B cell (primary cell): ENCODE measurements at regions not wholly inside any gene's neighbourhood (a gene's known extent, or its start where the extent isn't known, plus 50 kb on each side); places are given as distances from the start of the nearest gene placed in this dataset.

Source experiments
- ATAC-seq: fragments of 200-7000 bp; cut with Tn5 transposase; one replicate; pipeline ENCODE4 v1.10.0; 2021; ENCODE audit warnings: low read depth, mild to moderate bottlenecking, moderate number of reproducible peaks, moderate library complexity
- CTCF ChIA-PET: fragments of 350-600 bp; sonication (Branson Sonifier 250); formaldehyde crosslinking; loops from one replicate; lab custom pipeline; 2021; ENCODE audit warnings: antibody characterized with exemption, inconsistent platforms; lab: Charles Lee
- POLR2A ChIA-PET: fragments of 350-600 bp; sonication (Branson Sonifier 250); formaldehyde crosslinking; loops from one replicate; lab custom pipeline; 2021; ENCODE audit warnings: antibody characterized with exemption; lab: Charles Lee
- DNase-seq: peaks from one replicate; pipeline ENCODE4 v3.0.0; 2013
- H2AFZ ChIP-seq: 2 replicates; pipeline ENCODE4 v1.6.1; 2012; ENCODE audit warnings: mild to moderate bottlenecking, low read depth, low read length; ENCODE audit not compliant: insufficient read depth, poor library complexity, severe bottlenecking
- H3K27ac ChIP-seq, 2 donors: 1 replicate in 1 of 2; 2 replicates in 1 of 2; pipeline ENCODE4 v1.5.1; 2012 to 2013; ENCODE audit warnings: low read length in 2 of 2, mild to moderate bottlenecking in 2 of 2, moderate library complexity in 1 of 2
- H3K27me3 ChIP-seq, 4 experiments: fragments of 200-600 bp in 1 of 4; sonication (generic) in 1 of 4; replicated peaks in 1 of 4; 1 replicate in 2 of 4; 2 replicates in 2 of 4; pipeline versions ENCODE4 v1.6.1 to v1.7.0; 2013 to 2016; ENCODE audit warnings: low read length in 3 of 4, mild to moderate bottlenecking in 2 of 4, mixed read lengths in 1 of 4, moderate library complexity in 1 of 4; ENCODE audit not compliant: insufficient read depth in 4 of 4, control insufficient read depth in 3 of 4; ENCODE audit errors: control extremely low read depth in 1 of 4
- H3K36me3 ChIP-seq, 2 experiments: replicated peaks in 1 of 2; 1 replicate in 1 of 2; 2 replicates in 1 of 2; pipeline versions ENCODE4 v1.6.1 to v1.7.1; 2013; ENCODE audit warnings: low read length in 1 of 2; ENCODE audit not compliant: insufficient read depth in 2 of 2, control insufficient read depth in 1 of 2; ENCODE audit errors: control extremely low read depth in 1 of 2, extremely low read depth in 1 of 2
- H3K4me1 ChIP-seq, 2 donors: fragments of 200-600 bp in 1 of 2; sonication (generic) in 1 of 2; 1 replicate in 1 of 2; 2 replicates in 1 of 2; pipeline versions ENCODE4 v1.5.1 to v1.6.1; 2013 to 2017; ENCODE audit warnings: low read length in 2 of 2; ENCODE audit not compliant: control insufficient read depth in 2 of 2, insufficient read depth in 2 of 2
- H3K4me2 ChIP-seq: replicated peaks from 2 replicates; pipeline ENCODE3; 2012; ENCODE audit warnings: mild to moderate bottlenecking, low read depth, low read length; ENCODE audit not compliant: poor library complexity, severe bottlenecking
- H3K4me3 ChIP-seq, 5 experiments: fragments of 200-600 bp in 1 of 5; sonication (generic) in 1 of 5; 1 replicate in 3 of 5; 2 replicates in 2 of 5; pipeline versions ENCODE4 v1.5.1 to v1.7.0; 2011 to 2016; ENCODE audit warnings: low read length in 4 of 5, mild to moderate bottlenecking in 4 of 5, low read depth in 2 of 5, control low read depth in 1 of 5, moderate library complexity in 1 of 5; ENCODE audit not compliant: insufficient read depth in 1 of 5; ENCODE audit errors: control extremely low read depth in 1 of 5, extremely low read depth in 1 of 5
- H3K79me2 ChIP-seq: fragments of 200-600 bp; sonication (generic); one replicate; pipeline ENCODE4 v1.6.0; 2016; ENCODE audit warnings: low read length; ENCODE audit not compliant: control insufficient read depth, insufficient read depth
- H3K9ac ChIP-seq: fragments of 200-600 bp; sonication (generic); 2 replicates; pipeline ENCODE4 v1.6.1; 2017; ENCODE audit warnings: mild to moderate bottlenecking, low read length, moderate library complexity
- H3K9me3 ChIP-seq, 3 donors: one replicate each; pipeline versions ENCODE4 v1.6.1 to v1.7.1; 2013; ENCODE audit warnings: low read length in 2 of 3; ENCODE audit not compliant: control insufficient read depth in 2 of 3, insufficient read depth in 1 of 3; ENCODE audit errors: control extremely low read depth in 1 of 3
- H4K20me1 ChIP-seq: 2 replicates; pipeline ENCODE4 v1.6.0; 2012; ENCODE audit warnings: mild to moderate bottlenecking, low read length; ENCODE audit not compliant: insufficient read depth, control insufficient read depth, poor library complexity, severe bottlenecking
- H3K27ac Mint-ChIP-seq: one replicate; pipeline ENCODE4 v1.8.0; 2021; ENCODE audit warnings: mixed read lengths
- H3K27me3 Mint-ChIP-seq: one replicate; pipeline ENCODE4 v1.8.0; 2021; ENCODE audit warnings: mixed read lengths
- H3K4me1 Mint-ChIP-seq: one replicate; pipeline ENCODE4 v1.8.0; 2021; ENCODE audit warnings: mixed read lengths
- H3K4me3 Mint-ChIP-seq: one replicate; pipeline ENCODE4 v1.8.0; 2021; ENCODE audit warnings: mixed read lengths
- H3K9me3 Mint-ChIP-seq: one replicate; pipeline ENCODE4 v1.8.0; 2022; ENCODE audit warnings: mixed read lengths; ENCODE audit not compliant: insufficient read depth
- EZH2 ChIP-seq: IDR thresholded peaks from 2 replicates; pipeline ENCODE4 v1.6.1; 2012; ENCODE audit warnings: borderline replicate concordance, low read depth, mild to moderate bottlenecking, moderate library complexity, low read length; ENCODE audit not compliant: insufficient read depth, poor library complexity, severe bottlenecking
- WGBS: methylation state at CpG from one replicate; pipeline ENCODE4 v1.1.5; 2013; ENCODE audit warnings: missing lambda C conversion rate; ENCODE audit not compliant: insufficient coverage; 5-methylcytosine and 5-hydroxymethylcytosine counted together
- intact Hi-C: fragments of 100-400 bp; cut with micrococcal nuclease; formaldehyde crosslinking; loops from one replicate; pipeline ENCODE4 v1.10.0; 2022
- TF ChIP-seq, protein P1 (sequence below): fragments of 200-600 bp; IDR thresholded peaks from one replicate; pipeline ENCODE4 v1.8.0; 2022; ENCODE audit warnings: antibody characterized with exemption, mild to moderate bottlenecking

DNA sequence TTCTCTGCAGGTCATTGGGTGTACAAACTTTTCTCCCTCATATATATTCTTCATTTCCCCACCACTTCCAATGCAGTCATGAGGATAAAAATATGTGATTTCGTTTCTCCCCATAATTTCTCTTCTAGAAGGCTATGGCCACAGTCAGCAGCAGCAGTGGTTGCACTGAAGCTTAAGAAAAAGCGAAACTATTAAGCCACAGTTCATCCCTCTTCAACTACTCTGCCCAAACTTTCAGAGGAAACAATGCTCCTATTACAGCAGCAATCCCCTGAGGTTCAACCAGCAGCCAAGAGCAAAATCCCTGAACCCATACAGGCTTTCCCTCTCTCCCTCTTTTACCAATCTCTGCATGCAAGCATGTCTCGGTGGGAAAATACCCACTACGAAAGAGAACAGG lies 298.6 kb downstream of the DHX15 start:
- no peak overlapping the region for H3K4me2 ChIP-seq
- peaks cover 0 to 5% (median 0%) of the 10 kb centered on the region in 3 donors for H3K9me3 ChIP-seq
- H2AFZ ChIP-seq, result no peak overlapping the region
- ChIA-PET CTCF (no interaction called here), POLR2A (no interaction called here)
- H3K27me3 Mint-ChIP-seq, result no peaks in the 10 kb centered on the region
- no peak for ATAC-seq
- no peak overlapping the region for H3K27ac Mint-ChIP-seq
- no peaks in the 10 kb centered on the region for H4K20me1 ChIP-seq
- no peak for DNase-seq
- H3K9me3 Mint-ChIP-seq, result peaks cover 8% of the 10 kb centered on the region
- no peak overlapping the region for H3K9ac ChIP-seq
- H3K36me3 ChIP-seq, result no peaks in the 10 kb centered on the region
- H3K27me3 ChIP-seq, result no peaks in the 10 kb centered on the region
- intact Hi-C loops, result no loop called here
- no peak overlapping the region for H3K4me3 ChIP-seq
- 91% methylated on average over 2 of the region's 4 CpGs for WGBS
- no peaks in the 10 kb centered on the region for H3K4me1 ChIP-seq
- H3K4me3 Mint-ChIP-seq, result no peak overlapping the region
- no peak overlapping the region for H3K27ac ChIP-seq
- H3K79me2 ChIP-seq, result no peaks in the 10 kb centered on the region
- TF ChIP-seq, protein P1, sequence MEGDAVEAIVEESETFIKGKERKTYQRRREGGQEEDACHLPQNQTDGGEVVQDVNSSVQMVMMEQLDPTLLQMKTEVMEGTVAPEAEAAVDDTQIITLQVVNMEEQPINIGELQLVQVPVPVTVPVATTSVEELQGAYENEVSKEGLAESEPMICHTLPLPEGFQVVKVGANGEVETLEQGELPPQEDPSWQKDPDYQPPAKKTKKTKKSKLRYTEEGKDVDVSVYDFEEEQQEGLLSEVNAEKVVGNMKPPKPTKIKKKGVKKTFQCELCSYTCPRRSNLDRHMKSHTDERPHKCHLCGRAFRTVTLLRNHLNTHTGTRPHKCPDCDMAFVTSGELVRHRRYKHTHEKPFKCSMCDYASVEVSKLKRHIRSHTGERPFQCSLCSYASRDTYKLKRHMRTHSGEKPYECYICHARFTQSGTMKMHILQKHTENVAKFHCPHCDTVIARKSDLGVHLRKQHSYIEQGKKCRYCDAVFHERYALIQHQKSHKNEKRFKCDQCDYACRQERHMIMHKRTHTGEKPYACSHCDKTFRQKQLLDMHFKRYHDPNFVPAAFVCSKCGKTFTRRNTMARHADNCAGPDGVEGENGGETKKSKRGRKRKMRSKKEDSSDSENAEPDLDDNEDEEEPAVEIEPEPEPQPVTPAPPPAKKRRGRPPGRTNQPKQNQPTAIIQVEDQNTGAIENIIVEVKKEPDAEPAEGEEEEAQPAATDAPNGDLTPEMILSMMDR, result no peak
- TF ChIP-seq EZH2, result no peak
- H3K4me1 Mint-ChIP-seq, result no peaks in the 10 kb centered on the region

DNA sequence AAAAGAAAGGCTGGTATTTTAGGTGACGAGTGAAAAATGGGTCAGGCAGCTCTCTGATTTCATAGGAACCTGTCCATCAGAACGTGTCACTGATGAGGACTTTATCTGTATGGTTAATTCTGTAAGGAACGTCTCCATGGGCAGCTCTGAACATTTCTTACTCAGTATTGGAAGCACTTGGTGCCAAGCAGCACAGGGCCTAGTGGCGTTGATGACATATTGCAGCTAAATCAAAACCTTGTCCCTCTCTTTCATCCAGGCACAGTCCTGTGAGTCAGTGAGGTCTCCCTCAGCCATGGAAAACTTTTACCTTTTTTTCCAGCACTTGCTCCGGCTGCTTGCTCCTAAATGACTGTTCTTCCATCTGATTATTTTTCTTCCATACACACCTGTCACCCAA lies 301.9 kb downstream of the DHX15 start:
- no peaks in the 10 kb centered on the region for H3K27me3 ChIP-seq
- no peaks in the 10 kb centered on the region for H3K36me3 ChIP-seq
- no peak overlapping the region for H2AFZ ChIP-seq
- H3K4me2 ChIP-seq, result no peak overlapping the region
- H3K4me1 ChIP-seq, result no peaks in the 10 kb centered on the region
- WGBS, result 96% methylated on average over 3 of the region's 5 CpGs
- Mint-ChIP-seq H3K4me1 (no peaks in the 10 kb centered on the region), H3K27ac (no peak overlapping the region), H3K9me3 (peaks cover 6% of the 10 kb centered on the region), H3K4me3 (no peak overlapping the region), H3K27me3 (no peaks in the 10 kb centered on the region)
- DNase-seq (no peak), ATAC-seq (no peak)
- TF ChIP-seq EZH2, result no peak
- TF ChIP-seq, protein P1, result no peak
- H3K79me2 ChIP-seq, result no peaks in the 10 kb centered on the region
- ChIA-PET POLR2A (no interaction called here), CTCF (no interaction called here)
- H4K20me1 ChIP-seq, result no peaks in the 10 kb centered on the region
- peaks cover 0 to 5% (median 0%) of the 10 kb centered on the region in 3 donors for H3K9me3 ChIP-seq
- no peak overlapping the region for H3K4me3 ChIP-seq
- intact Hi-C loops, result no loop called here
- H3K9ac ChIP-seq, result no peak overlapping the region
- no peak overlapping the region for H3K27ac ChIP-seq
